Activated naive CD8-positive, alpha-beta T cell treated with anti-CD3 and anti-CD28 coated beads, Interleukin-2, amount 10 ng/mL, durations not matched to agents 7 days and 5 days (primary cell): ENCODE measurements at regions not wholly inside any gene's neighbourhood (a gene's known extent, or its start where the extent isn't known, plus 50 kb on each side); places are given as distances from the start of the nearest gene placed in this dataset.

Source experiments
- ATAC-seq: fragments of 150-1000 bp; cut with Tn5 transposase; one replicate; pipeline ENCODE4 v1.10.0; 2021; ENCODE audit warnings: low read depth, moderate library complexity
- POLR2A ChIA-PET: fragments of 350-600 bp; sonication (Branson Sonifier 250); formaldehyde crosslinking; loops from one replicate; lab custom pipeline; 2021; ENCODE audit warnings: antibody characterized with exemption; lab: Charles Lee
- DNase-seq: peaks from one replicate; pipeline ENCODE4 v3.0.0; 2021
- H3K27ac Mint-ChIP-seq: one replicate; pipeline ENCODE4 v1.8.0; 2022; ENCODE audit warnings: mild to moderate bottlenecking, mixed read lengths
- H3K27me3 Mint-ChIP-seq: one replicate; pipeline ENCODE4 v1.8.0; 2022; ENCODE audit warnings: mild to moderate bottlenecking, moderate library complexity, mixed read lengths
- H3K36me3 Mint-ChIP-seq: one replicate; pipeline ENCODE4 v1.8.0; 2021; ENCODE audit warnings: mild to moderate bottlenecking, mixed read lengths
- H3K4me1 Mint-ChIP-seq: one replicate; pipeline ENCODE4 v1.8.0; 2021; ENCODE audit warnings: mixed read lengths
- H3K4me3 Mint-ChIP-seq: one replicate; pipeline ENCODE4 v1.8.0; 2022; ENCODE audit warnings: mild to moderate bottlenecking, moderate library complexity, mixed read lengths
- H3K9me3 Mint-ChIP-seq: one replicate; pipeline ENCODE4 v1.8.0; 2021; ENCODE audit warnings: mixed read lengths

- POLR2A ChIA-PET, result no interaction called here
- Mint-ChIP-seq H3K36me3 (no peaks in the 10 kb centered on the region), H3K4me3 (no peak overlapping the region), H3K27ac (no peak overlapping the region), H3K4me1 (peaks cover 2% of the 10 kb centered on the region), H3K27me3 (peaks cover 25% of the 10 kb centered on the region), H3K9me3 (no peaks in the 10 kb centered on the region)
- ATAC-seq (no peak), DNase-seq (no peak)
Measured at GRCh38 chr14:101132051-101132571, 228.6 kb upstream of the RTL1 start.

GRCh38 chr14:101132588-101132987 is 229.1 kb upstream of the RTL1 start:
- ATAC-seq (no peak), DNase-seq (no peak)
- Mint-ChIP-seq H3K4me1 (peaks cover 2% of the 10 kb centered on the region), H3K9me3 (no peaks in the 10 kb centered on the region), H3K27ac (no peak overlapping the region), H3K27me3 (peaks cover 26% of the 10 kb centered on the region), H3K4me3 (no peak overlapping the region), H3K36me3 (no peaks in the 10 kb centered on the region)
- POLR2A ChIA-PET, result no interaction called here

GRCh38 chr14:101133068-101133467 is 229.5 kb upstream of the RTL1 start:
- H3K27me3 Mint-ChIP-seq, result peaks cover 26% of the 10 kb centered on the region
- H3K9me3 Mint-ChIP-seq, result no peaks in the 10 kb centered on the region
- no peak for ATAC-seq
- POLR2A ChIA-PET, result no interaction called here
- no peak overlapping the region for H3K4me3 Mint-ChIP-seq
- no peaks in the 10 kb centered on the region for H3K36me3 Mint-ChIP-seq
- no peak for DNase-seq
- peaks cover 2% of the 10 kb centered on the region for H3K4me1 Mint-ChIP-seq
- no peak overlapping the region for H3K27ac Mint-ChIP-seq

DNA sequence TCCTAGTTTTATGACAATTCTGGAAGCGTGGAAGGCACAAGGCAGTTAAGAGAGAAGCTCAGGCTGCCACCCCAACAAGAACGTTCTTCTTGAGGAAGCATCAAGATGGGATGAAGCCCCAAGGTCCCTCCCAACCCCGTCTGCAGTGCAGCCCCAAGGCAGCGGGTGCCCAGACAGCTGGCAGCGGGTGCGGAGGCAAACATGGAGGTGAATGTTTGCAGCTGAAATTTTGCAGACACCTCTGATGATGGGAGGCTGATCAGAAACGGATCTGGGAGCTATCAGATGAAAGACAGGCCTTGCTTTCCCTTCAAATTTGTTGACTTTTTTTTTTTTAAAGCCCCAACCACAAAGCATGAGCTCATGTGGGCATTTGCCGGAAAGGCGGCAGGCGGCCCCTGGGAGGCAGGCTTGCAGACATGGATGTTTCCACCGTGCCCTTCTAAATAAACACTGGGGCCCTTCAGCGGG is 230.7 kb upstream of the RTL1 start:
- H3K9me3 Mint-ChIP-seq, result no peaks in the 10 kb centered on the region
- DNase-seq (no peak), ATAC-seq (no peak)
- no peaks in the 10 kb centered on the region for H3K36me3 Mint-ChIP-seq
- peaks cover 19% of the 10 kb centered on the region for H3K27me3 Mint-ChIP-seq
- POLR2A ChIA-PET, result no interaction called here
- peaks cover 2% of the 10 kb centered on the region for H3K4me1 Mint-ChIP-seq
- H3K27ac Mint-ChIP-seq, result no peak overlapping the region
- peak overlapping the region; percentile 23 for H3K4me3 Mint-ChIP-seq

DNA sequence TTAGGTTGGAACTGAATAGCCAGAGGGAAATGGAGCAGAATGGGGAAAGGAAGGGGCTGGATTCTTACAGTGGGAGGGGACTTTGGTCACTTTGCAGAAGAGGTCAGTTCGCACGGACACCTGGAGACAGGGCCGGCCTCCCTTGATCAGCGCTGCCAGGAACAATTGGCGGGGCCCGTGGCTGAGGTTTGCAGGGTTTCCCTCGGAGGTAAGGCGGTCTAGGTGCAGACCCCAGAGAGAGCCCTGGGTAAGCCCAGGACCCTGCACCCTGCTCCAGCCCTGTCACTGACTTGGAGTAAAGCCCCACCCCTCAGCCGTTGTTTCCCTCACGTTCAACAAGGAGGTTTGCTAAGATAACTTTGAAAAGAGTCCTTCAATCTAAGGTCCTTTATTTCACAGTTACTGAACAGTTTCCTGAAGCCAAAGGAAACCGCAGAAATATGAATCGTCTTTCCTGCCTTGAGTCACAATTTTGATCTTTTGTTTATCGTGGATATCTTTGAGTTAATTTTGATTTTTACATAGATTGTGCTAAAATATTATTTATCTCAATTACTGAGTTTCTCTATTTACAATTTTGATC is 231.4 kb upstream of the RTL1 start:
- POLR2A ChIA-PET, result no interaction called here
- H3K27ac Mint-ChIP-seq, result no peak overlapping the region
- DNase-seq, result no peak
- H3K36me3 Mint-ChIP-seq, result no peaks in the 10 kb centered on the region
- peak overlapping the region; percentile 23 for H3K4me3 Mint-ChIP-seq
- peaks cover 2% of the 10 kb centered on the region for H3K4me1 Mint-ChIP-seq
- no peak for ATAC-seq
- H3K9me3 Mint-ChIP-seq, result no peaks in the 10 kb centered on the region
- H3K27me3 Mint-ChIP-seq, result peaks cover 20% of the 10 kb centered on the region

GRCh38 chr14:101135796-101136742 is 232.5 kb upstream of the RTL1 start:
- no peak overlapping the region for H3K27ac Mint-ChIP-seq
- peaks cover 2% of the 10 kb centered on the region for H3K4me1 Mint-ChIP-seq
- no peak for DNase-seq
- H3K4me3 Mint-ChIP-seq, result no peak overlapping the region
- H3K9me3 Mint-ChIP-seq, result no peaks in the 10 kb centered on the region
- peaks cover 19% of the 10 kb centered on the region for H3K27me3 Mint-ChIP-seq
- no peaks in the 10 kb centered on the region for H3K36me3 Mint-ChIP-seq
- POLR2A ChIA-PET, result no interaction called here
- no peak for ATAC-seq

DNA sequence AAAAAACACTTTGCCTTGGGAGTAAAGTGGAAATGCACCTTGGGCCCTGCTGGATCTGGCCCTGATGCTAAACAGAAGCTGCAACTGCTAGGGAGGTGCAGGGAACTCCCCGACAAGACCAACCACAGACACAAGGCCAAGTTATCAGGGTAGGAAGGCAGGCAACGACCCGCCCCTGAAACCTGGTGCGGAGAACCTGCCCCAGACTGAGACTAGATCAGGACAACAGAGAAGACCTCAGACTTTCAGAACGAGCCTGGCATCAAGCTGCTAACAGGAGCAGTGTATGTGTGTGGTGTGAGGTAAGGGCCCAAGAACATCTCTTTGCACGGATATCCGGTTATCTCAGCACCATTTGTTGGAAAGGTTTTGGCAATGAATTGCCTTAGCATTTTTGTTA is 233.7 kb upstream of the RTL1 start:
- ATAC-seq (no peak), DNase-seq (no peak)
- Mint-ChIP-seq H3K4me1 (peaks cover 2% of the 10 kb centered on the region), H3K4me3 (no peak overlapping the region), H3K36me3 (no peaks in the 10 kb centered on the region), H3K27ac (no peak overlapping the region), H3K9me3 (peaks cover 5% of the 10 kb centered on the region), H3K27me3 (peaks cover 19% of the 10 kb centered on the region)
- POLR2A ChIA-PET, result no interaction called here

DNA sequence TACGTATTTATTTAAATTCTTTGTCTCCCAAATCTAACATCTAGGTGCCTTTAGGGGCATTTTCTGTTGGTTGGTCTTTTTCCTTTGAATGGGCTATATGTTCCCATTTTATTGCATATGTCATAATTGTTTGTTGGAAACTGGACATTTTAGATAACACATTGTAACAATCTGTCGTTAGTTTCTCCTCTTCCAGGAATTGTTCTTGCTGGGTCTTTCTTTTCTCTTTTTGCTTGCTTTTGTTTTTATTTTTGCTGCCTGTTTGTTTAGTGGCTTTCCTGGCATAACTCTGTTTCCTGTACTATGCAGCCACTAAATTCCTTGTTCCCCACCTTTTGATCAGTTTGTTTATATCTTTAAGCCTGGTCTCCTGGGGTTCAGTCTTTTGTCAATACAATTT is 244.3 kb upstream of the RTL1 start:
- Mint-ChIP-seq H3K4me3 (no peak overlapping the region), H3K36me3 (no peaks in the 10 kb centered on the region), H3K9me3 (peaks cover 11% of the 10 kb centered on the region), H3K4me1 (no peaks in the 10 kb centered on the region), H3K27ac (no peak overlapping the region), H3K27me3 (peaks cover 13% of the 10 kb centered on the region)
- no peak for ATAC-seq
- POLR2A ChIA-PET, result no interaction called here
- no peak for DNase-seq

GRCh38 chr14:101150039-101150610 is 246.6 kb upstream of the RTL1 start:
- Mint-ChIP-seq H3K27me3 (peaks cover 14% of the 10 kb centered on the region), H3K4me3 (no peak overlapping the region), H3K36me3 (no peaks in the 10 kb centered on the region), H3K4me1 (no peaks in the 10 kb centered on the region), H3K9me3 (peaks cover 4% of the 10 kb centered on the region), H3K27ac (no peak overlapping the region)
- no peak for ATAC-seq
- DNase-seq, result no peak
- POLR2A ChIA-PET, result no interaction called here

- POLR2A ChIA-PET, result no interaction called here
- Mint-ChIP-seq H3K36me3 (no peaks in the 10 kb centered on the region), H3K27me3 (peaks cover 17% of the 10 kb centered on the region), H3K4me3 (no peak overlapping the region), H3K27ac (no peak overlapping the region), H3K4me1 (no peaks in the 10 kb centered on the region), H3K9me3 (peaks cover 4% of the 10 kb centered on the region)
- ATAC-seq (no peak), DNase-seq (no peak)
Measured at GRCh38 chr14:101151226-101151926, 247.9 kb upstream of the RTL1 start.

DNA sequence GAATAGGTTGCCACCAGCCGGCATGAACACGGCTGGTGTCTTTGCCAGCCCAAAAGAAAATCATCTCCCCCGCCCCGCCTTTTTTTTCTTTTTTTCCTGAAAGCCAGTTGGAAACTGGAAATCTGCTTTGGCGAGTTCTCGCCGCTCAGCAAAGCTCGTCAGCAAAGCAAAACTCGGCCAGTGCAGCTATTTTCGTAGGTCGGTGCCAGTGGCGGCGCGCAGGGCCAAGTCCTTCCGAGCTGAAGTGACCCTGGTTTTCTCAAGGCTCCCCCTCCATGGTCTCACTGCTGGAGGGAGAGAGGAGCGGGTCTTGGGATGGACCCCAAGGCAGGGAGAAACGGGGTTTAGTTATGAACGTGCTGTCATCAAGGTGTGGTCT is 248.4 kb upstream of the RTL1 start:
- no peak overlapping the region for H3K4me3 Mint-ChIP-seq
- H3K36me3 Mint-ChIP-seq, result no peaks in the 10 kb centered on the region
- DNase-seq (no peak), ATAC-seq (no peak)
- peaks cover 4% of the 10 kb centered on the region for H3K9me3 Mint-ChIP-seq
- no peaks in the 10 kb centered on the region for H3K4me1 Mint-ChIP-seq
- POLR2A ChIA-PET, result no interaction called here
- H3K27me3 Mint-ChIP-seq, result peaks cover 21% of the 10 kb centered on the region
- no peak overlapping the region for H3K27ac Mint-ChIP-seq

DNA sequence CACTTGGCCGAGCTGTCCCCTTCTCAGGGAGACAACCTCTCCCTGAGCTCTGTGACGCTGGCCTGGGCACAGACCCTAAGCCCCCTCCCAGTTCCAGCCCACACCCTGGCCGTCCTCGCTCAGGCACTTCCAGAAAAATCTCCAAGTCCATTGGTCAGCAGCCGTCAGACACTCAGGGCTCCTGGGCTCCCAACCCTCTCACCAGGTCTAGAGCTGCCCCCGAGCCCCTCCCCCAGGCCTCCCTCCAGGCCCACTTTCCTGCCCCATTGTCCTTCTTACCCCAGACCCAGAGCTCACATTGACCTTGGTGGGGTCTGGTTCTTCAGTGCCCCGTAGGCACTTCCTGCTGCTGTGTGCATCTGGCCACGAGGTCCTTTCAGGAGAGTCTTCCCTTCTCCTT is 249.3 kb upstream of the RTL1 start:
- POLR2A ChIA-PET, result no interaction called here
- Mint-ChIP-seq H3K4me3 (no peak overlapping the region), H3K27me3 (peaks cover 18% of the 10 kb centered on the region), H3K4me1 (no peaks in the 10 kb centered on the region), H3K36me3 (no peaks in the 10 kb centered on the region), H3K9me3 (peaks cover 3% of the 10 kb centered on the region), H3K27ac (no peak overlapping the region)
- no peak for ATAC-seq
- DNase-seq, result no peak

GRCh38 chr14:101153691-101154090 is 250.2 kb upstream of the RTL1 start:
- Mint-ChIP-seq H3K4me1 (no peaks in the 10 kb centered on the region), H3K9me3 (no peaks in the 10 kb centered on the region), H3K4me3 (no peak overlapping the region), H3K27ac (no peak overlapping the region), H3K27me3 (peaks cover 18% of the 10 kb centered on the region), H3K36me3 (no peaks in the 10 kb centered on the region)
- ATAC-seq (no peak), DNase-seq (no peak)
- POLR2A ChIA-PET, result no interaction called here
